Endothelial cell of umbilical vein (primary cell): ENCODE measurements at regions not wholly inside any gene's neighbourhood (a gene's known extent, or its start where the extent isn't known, plus 50 kb on each side); places are given as distances from the start of the nearest gene placed in this dataset.

Experiments used
- BruUV-seq: library from RNA; stranded (reverse); fragments of 400-500 nt; replicated peaks from 2 replicates; lab custom pipeline; 2021; lab: Mats Ljungman, UMichigan
- CTCF ChIA-PET: fragments of 300-600, 350-600 bp; sonication (Branson Sonifier 250); formaldehyde crosslinking; loops from one replicate; lab custom pipeline; 2021; ENCODE audit warnings: antibody characterized with exemption, inconsistent platforms; lab: Charles Lee
- POLR2A ChIA-PET: fragments of 300-600, 350-600 bp; sonication (Branson Sonifier 250); formaldehyde crosslinking; loops from one replicate; lab custom pipeline; 2021; ENCODE audit warnings: antibody characterized with exemption, inconsistent platforms; lab: Charles Lee
- DNase-seq: peaks from one replicate; pipeline ENCODE4 v3.0.0-alpha.2; 2011; ENCODE audit warnings: low read depth, low spot score
- FAIRE-seq: peaks from 2 replicates; lab custom pipeline; 2011; peaks lifted over from hg19 to GRCh38; lab: Jason Lieb, UNC
- H2AFZ ChIP-seq: 2 replicates; pipeline ENCODE4 v1.6.0; 2012; ENCODE audit warnings: low read depth, low read length, control low read depth, inconsistent platforms
- H3K27ac ChIP-seq: 2 replicates; pipeline ENCODE4 v1.5.1; 2011; ENCODE audit warnings: low read depth, mild to moderate bottlenecking, control low read depth, low read length, moderate library complexity; ENCODE audit not compliant: insufficient read depth
- H3K27me3 ChIP-seq, 2 experiments: 2 replicates each; pipeline versions ENCODE4 v1.6.0 to v1.6.1; 2011; ENCODE audit warnings: low read length in 2 of 2, mixed read lengths in 1 of 2; ENCODE audit not compliant: control insufficient read depth in 2 of 2, insufficient read depth in 2 of 2
- H3K36me3 ChIP-seq, 2 experiments: 2 replicates in 1 of 2; 3 replicates in 1 of 2; pipeline ENCODE4 v1.5.1; 2011; ENCODE audit warnings: low read length in 2 of 2, mild to moderate bottlenecking in 1 of 2, moderate library complexity in 1 of 2; ENCODE audit not compliant: control insufficient read depth in 2 of 2, insufficient read depth in 2 of 2; ENCODE audit errors: extremely low read depth in 1 of 2
- H3K4me1 ChIP-seq: 3 replicates; pipeline ENCODE4 v1.5.1; 2011; ENCODE audit warnings: mild to moderate bottlenecking, low read length; ENCODE audit not compliant: control insufficient read depth, insufficient read depth; ENCODE audit errors: extremely low read depth
- H3K4me2 ChIP-seq: 2 replicates; pipeline ENCODE4 v1.6.1; 2011; ENCODE audit warnings: low read length, control low read depth, mixed read lengths; ENCODE audit not compliant: insufficient read depth
- H3K4me3 ChIP-seq, 3 experiments: fragments of 200-600 bp in 1 of 3; sonication (generic), shearing (Covaris generic) in 1 of 3; replicated peaks in 1 of 3; 2 replicates each; pipeline ENCODE4 v1.5.1; 2011 to 2016; ENCODE audit warnings: control low read depth in 3 of 3, low read length in 3 of 3, mild to moderate bottlenecking in 2 of 3, inconsistent platforms in 1 of 3, low read depth in 1 of 3, moderate library complexity in 1 of 3; ENCODE audit not compliant: insufficient read depth in 1 of 3
- H3K79me2 ChIP-seq: 2 replicates; pipeline ENCODE4 v1.6.0; 2012; ENCODE audit warnings: low read length, inconsistent platforms; ENCODE audit not compliant: control insufficient read depth, insufficient read depth
- H3K9ac ChIP-seq: replicated peaks from 2 replicates; pipeline ENCODE3; 2011; ENCODE audit warnings: low read length, control low read depth; ENCODE audit not compliant: insufficient read depth; ENCODE audit errors: extremely low read depth
- H3K9me1 ChIP-seq: replicated peaks from 3 replicates; pipeline ENCODE4 v1.6.0; 2011; ENCODE audit warnings: mild to moderate bottlenecking, low read length; ENCODE audit not compliant: control insufficient read depth, insufficient read depth; ENCODE audit errors: extremely low read depth
- H3K9me3 ChIP-seq: replicated peaks from 2 replicates; pipeline ENCODE4 v1.5.1; 2012; ENCODE audit warnings: low read length, inconsistent platforms; ENCODE audit not compliant: control insufficient read depth, insufficient read depth
- H4K20me1 ChIP-seq: replicated peaks from 2 replicates; pipeline ENCODE3; 2011; ENCODE audit warnings: mild to moderate bottlenecking, low read length; ENCODE audit not compliant: control insufficient read depth, insufficient read depth; ENCODE audit errors: extremely low read depth
- CTCF ChIP-seq, 2 donors: IDR thresholded peaks; 1 replicate in 1 of 2; 2 replicates in 1 of 2; pipeline ENCODE4 v1.5.1; 2011; ENCODE audit warnings: low read length in 2 of 2, mild to moderate bottlenecking in 2 of 2, moderate library complexity in 2 of 2, control low read depth in 1 of 2, inconsistent platforms in 1 of 2, low read depth in 1 of 2; ENCODE audit not compliant: insufficient read depth in 1 of 2; ENCODE audit errors: extremely low read depth in 1 of 2
- EZH2 ChIP-seq: IDR thresholded peaks from 2 replicates; pipeline ENCODE4 v1.6.1; 2012; ENCODE audit warnings: borderline replicate concordance, low read depth, mild to moderate bottlenecking, moderate library complexity, low read length, inconsistent platforms; ENCODE audit not compliant: severe bottlenecking
- FOS ChIP-seq: IDR thresholded peaks from 2 replicates; pipeline ENCODE4 v1.6.1; 2011; ENCODE audit warnings: mild to moderate bottlenecking, low read length, moderate library complexity, borderline replicate concordance; ENCODE audit not compliant: insufficient read depth
- GATA2 ChIP-seq: IDR thresholded peaks from 2 replicates; pipeline ENCODE4 v1.7.0; 2011; ENCODE audit warnings: low read depth, mild to moderate bottlenecking, moderate library complexity, mixed read lengths, low read length; ENCODE audit not compliant: insufficient read length, insufficient read depth
- JUN ChIP-seq: IDR thresholded peaks from 2 replicates; pipeline ENCODE4 v1.6.1; 2011; ENCODE audit warnings: borderline replicate concordance, low read depth; ENCODE audit not compliant: insufficient read length, insufficient read depth
- MAX ChIP-seq: IDR thresholded peaks from 2 replicates; pipeline ENCODE4 v1.6.1; 2011; ENCODE audit not compliant: insufficient read depth, insufficient read length
- MYC ChIP-seq: IDR thresholded peaks from one replicate; pipeline ENCODE4 v1.6.1; 2011; ENCODE audit warnings: mild to moderate bottlenecking, low read depth, low read length
- POLR2A ChIP-seq: IDR thresholded peaks from 2 replicates; pipeline ENCODE4 v1.6.1; 2012; ENCODE audit warnings: low read depth, mild to moderate bottlenecking, control low read depth, low read length
- POLR2AphosphoS5 ChIP-seq: IDR thresholded peaks from 2 replicates; pipeline ENCODE4 v1.6.1; 2012; ENCODE audit warnings: low read depth, mild to moderate bottlenecking, control low read depth, low read length, moderate library complexity; ENCODE audit not compliant: insufficient read depth
- dilution Hi-C: fragments of 300-500 bp; cut with MboI; formaldehyde crosslinking; loops from one replicate; pipeline ENCODE4 v1.15.0; 2019; ENCODE audit warnings: low sequenced_read_pairs; ENCODE audit not compliant: extremely low pct_ligation_motif_present
- intact Hi-C: fragments of 100-400 bp; cut with micrococcal nuclease; formaldehyde crosslinking; loops from one replicate; pipeline ENCODE4 v1.10.0; 2022

- Histone ChIP-seq H3K9me1 (no peaks in the 10 kb centered on the region), H3K9me3 (no peaks in the 10 kb centered on the region), H3K4me2 (no peak overlapping the region), H2AFZ (no peak overlapping the region), H3K4me1 (no peaks in the 10 kb centered on the region), H3K27ac (no peak overlapping the region), H3K36me3 (no peaks in the 10 kb centered on the region), H3K79me2 (no peaks in the 10 kb centered on the region), H4K20me1 (no peaks in the 10 kb centered on the region), H3K9ac (no peak overlapping the region), H3K27me3 (no peaks in the 10 kb centered on the region), H3K4me3 (no peak overlapping the region)
- dilution Hi-C loops = no loop called here
- DNase-seq (no peak), FAIRE-seq (no peak)
- ChIA-PET POLR2A (no interaction called here), CTCF (no interaction called here)
- no TSS peak for BruUV-seq
- TF ChIP-seq POLR2AphosphoS5 (no peak), EZH2 (no peak), MAX (no peak), FOS (no peak), JUN (no peak), MYC (no peak), POLR2A (no peak), CTCF (IDR thresholded peaks at IDR 0.05; ENCODE audit: extremely low read depth in 1 of 2, insufficient read depth in 1 of 2, low read depth in 1 of 2, low read length in 2 of 2) (no peak), GATA2 (no peak)
- intact Hi-C loops = no loop called here
Observed at GRCh38 chrX:115425359-115425758, 135.6 kb upstream of the PLS3 start.
